ENCODE measurements at regions not wholly inside any gene's neighbourhood (a gene's known extent, or its start where the extent isn't known, plus 50 kb on each side); places are given as distances from the start of the nearest gene placed in this dataset.

DNA sequence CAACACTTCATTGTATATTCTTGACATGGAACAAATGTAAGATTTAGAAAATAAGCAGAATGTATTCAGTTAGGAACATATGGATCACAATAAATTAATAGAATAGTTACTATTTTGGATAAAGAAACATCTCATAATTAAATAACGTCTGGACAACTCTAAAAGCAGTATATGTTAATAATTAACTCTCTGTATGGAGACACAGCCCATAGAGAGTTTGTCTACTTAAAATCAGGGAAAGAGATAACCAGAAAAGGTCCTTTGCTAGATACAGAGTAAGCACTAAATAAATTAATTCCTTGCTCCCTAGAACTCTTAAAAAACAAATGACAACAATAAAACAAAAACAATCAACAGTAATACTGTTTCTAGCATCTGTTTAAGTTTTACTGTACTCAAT, 184.4 kb upstream of the THSD7A start:
- Mint-ChIP-seq H3K9me3 (no peaks in the 10 kb centered on the region), H3K4me3 (no peak overlapping the region), H3K27me3 (ENCODE audit: insufficient read depth, low read depth, poor library complexity) (no peaks in the 10 kb centered on the region), H3K36me3 (ENCODE audit: low read depth) (no peaks in the 10 kb centered on the region), H3K4me1 (no peaks in the 10 kb centered on the region), H3K27ac (no peak overlapping the region)
- Histone ChIP-seq H3K79me2 (replicated peaks; ENCODE audit: insufficient read depth) (no peaks in the 10 kb centered on the region), H3K27ac (ENCODE audit: low read depth) (no peak overlapping the region), H3K4me2 (no peak overlapping the region), H4K20me1 (replicated peaks; ENCODE audit: insufficient read depth) (no peaks in the 10 kb centered on the region), H3K4me3 (no peak overlapping the region), H3K36me3 (ENCODE audit: insufficient read depth) (no peaks in the 10 kb centered on the region), H3K4me1 (ENCODE audit: insufficient read depth) (no peaks in the 10 kb centered on the region; the same call in 1 of the 2 replicates), H3K9me2 (ENCODE audit: insufficient read depth) (no peaks in the 10 kb centered on the region), H3F3A (replicated peaks; ENCODE audit: low read depth) (no peaks in the 10 kb centered on the region), H3K27me3 (ENCODE audit: insufficient read depth) (no peaks in the 10 kb centered on the region), H2AFZ (no peak overlapping the region)
- ATAC-seq (no peak), DNase-seq (ENCODE audit: low spot score) (no peak)
- no peak for TF ChIP-seq ZNF114 (CRISPR knock-in tag; IDR thresholded peaks at IDR 0.05)
- TF ChIP-seq CREB1 (CRISPR knock-in tag; IDR thresholded peaks at IDR 0.05; ENCODE audit: low read depth), result no peak
- TF ChIP-seq ZNF462 (CRISPR knock-in tag; IDR thresholded peaks at IDR 0.05), result no peak
- TF ChIP-seq POLR2AphosphoS5 (IDR thresholded peaks at IDR 0.05; ENCODE audit: low read depth), result no peak
- TF ChIP-seq EZH2 (IDR thresholded peaks at IDR 0.05; ENCODE audit: low read depth, unreplicated experiment), result no peak
- no peak for TF ChIP-seq NANOG (IDR thresholded peaks at IDR 0.05; ENCODE audit: borderline replicate concordance)
- TF ChIP-seq, protein P1, sequence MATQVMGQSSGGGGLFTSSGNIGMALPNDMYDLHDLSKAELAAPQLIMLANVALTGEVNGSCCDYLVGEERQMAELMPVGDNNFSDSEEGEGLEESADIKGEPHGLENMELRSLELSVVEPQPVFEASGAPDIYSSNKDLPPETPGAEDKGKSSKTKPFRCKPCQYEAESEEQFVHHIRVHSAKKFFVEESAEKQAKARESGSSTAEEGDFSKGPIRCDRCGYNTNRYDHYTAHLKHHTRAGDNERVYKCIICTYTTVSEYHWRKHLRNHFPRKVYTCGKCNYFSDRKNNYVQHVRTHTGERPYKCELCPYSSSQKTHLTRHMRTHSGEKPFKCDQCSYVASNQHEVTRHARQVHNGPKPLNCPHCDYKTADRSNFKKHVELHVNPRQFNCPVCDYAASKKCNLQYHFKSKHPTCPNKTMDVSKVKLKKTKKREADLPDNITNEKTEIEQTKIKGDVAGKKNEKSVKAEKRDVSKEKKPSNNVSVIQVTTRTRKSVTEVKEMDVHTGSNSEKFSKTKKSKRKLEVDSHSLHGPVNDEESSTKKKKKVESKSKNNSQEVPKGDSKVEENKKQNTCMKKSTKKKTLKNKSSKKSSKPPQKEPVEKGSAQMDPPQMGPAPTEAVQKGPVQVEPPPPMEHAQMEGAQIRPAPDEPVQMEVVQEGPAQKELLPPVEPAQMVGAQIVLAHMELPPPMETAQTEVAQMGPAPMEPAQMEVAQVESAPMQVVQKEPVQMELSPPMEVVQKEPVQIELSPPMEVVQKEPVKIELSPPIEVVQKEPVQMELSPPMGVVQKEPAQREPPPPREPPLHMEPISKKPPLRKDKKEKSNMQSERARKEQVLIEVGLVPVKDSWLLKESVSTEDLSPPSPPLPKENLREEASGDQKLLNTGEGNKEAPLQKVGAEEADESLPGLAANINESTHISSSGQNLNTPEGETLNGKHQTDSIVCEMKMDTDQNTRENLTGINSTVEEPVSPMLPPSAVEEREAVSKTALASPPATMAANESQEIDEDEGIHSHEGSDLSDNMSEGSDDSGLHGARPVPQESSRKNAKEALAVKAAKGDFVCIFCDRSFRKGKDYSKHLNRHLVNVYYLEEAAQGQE (IDR thresholded peaks at IDR 0.05; ENCODE audit: unreplicated experiment), result no peak
- no peak for TF ChIP-seq EZH2phosphoT487 (IDR thresholded peaks at IDR 0.05; ENCODE audit: unreplicated experiment)
- TF ChIP-seq CTCF (conservative IDR thresholded peaks at IDR 0.05; ENCODE audit: low read depth in 2 of 2), result no peak
